ENCODE measurements at regions not wholly inside any gene's neighbourhood (a gene's known extent, or its start where the extent isn't known, plus 50 kb on each side); places are given as distances from the start of the nearest gene placed in this dataset.

GRCh38 chr1:88266051-88266450 is 418.0 kb upstream of the PKN2 start:
- DNase-seq = no peak

DNA sequence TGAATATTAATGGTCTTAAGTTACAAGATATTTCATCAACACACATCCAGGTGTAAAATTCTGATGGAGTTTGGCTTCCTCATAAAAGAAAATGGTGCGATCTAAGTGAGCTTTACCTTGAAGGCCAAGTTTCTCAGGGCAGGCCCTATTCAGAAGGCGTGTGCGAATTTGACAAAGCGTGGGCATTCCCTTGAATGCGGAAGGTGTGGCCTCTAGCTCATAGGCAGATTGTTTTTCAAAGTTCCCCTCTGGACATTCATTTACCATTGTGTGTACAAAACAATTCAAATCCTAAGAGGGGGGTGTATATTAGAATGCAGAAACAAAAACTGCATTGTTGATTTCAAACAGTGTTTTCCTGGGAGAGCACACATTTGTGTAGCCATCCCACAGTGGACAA is 411.9 kb upstream of the PKN2 start:
- TF ChIP-seq POLR2A (IDR thresholded peaks at IDR 0.05; ENCODE audit: low read length) (no peak), GATA1 (IDR thresholded peaks at IDR 0.05; ENCODE audit: low read depth, low read length) (no peak)
- no peak for DNase-seq

More at GRCh38 chr1:88266051-88266450, 418.0 kb upstream of the PKN2 start:
- TF ChIP-seq GATA1 (IDR thresholded peaks at IDR 0.05; ENCODE audit: low read depth, low read length) = no peak
- TF ChIP-seq POLR2A (IDR thresholded peaks at IDR 0.05; ENCODE audit: low read length) = no peak

- no peak for DNase-seq
Measured at GRCh38 chr1:88274431-88274830, 409.6 kb upstream of the PKN2 start.

DNA sequence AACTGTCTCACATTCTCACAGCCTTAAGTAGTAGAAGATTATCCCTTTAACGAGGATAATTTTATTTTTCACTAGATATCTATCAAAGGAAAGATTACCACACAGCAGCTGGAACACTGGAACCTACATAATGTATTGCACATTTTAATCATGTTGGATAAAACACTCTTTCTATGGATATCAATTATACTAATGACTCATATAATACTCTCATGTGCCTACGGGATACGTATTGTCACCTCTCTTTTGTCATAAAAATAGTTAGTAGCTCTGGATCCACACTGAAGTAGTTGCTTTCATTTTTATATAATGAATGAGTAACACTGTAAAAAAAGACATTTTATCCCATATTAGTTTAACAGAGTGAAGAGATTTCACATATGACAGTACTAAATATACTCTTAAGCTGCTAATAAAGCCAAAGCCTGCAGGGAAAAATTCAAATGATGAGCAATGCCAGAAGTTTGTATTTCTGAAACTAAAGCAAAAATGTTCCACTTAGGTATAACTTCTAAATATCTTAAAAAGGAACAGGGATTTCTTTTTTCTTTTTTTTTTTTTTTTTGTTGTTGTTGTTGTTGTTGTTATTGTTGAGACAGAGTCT is 408.7 kb upstream of the PKN2 start:
- TF ChIP-seq GATA1 (IDR thresholded peaks at IDR 0.05; ENCODE audit: low read depth, low read length) = no peak
- TF ChIP-seq POLR2A (IDR thresholded peaks at IDR 0.05; ENCODE audit: low read length) = no peak

More at GRCh38 chr1:88274431-88274830, 409.6 kb upstream of the PKN2 start:
- no peak for TF ChIP-seq POLR2A (IDR thresholded peaks at IDR 0.05; ENCODE audit: low read length)
- no peak for TF ChIP-seq GATA1 (IDR thresholded peaks at IDR 0.05; ENCODE audit: low read depth, low read length)

DNA sequence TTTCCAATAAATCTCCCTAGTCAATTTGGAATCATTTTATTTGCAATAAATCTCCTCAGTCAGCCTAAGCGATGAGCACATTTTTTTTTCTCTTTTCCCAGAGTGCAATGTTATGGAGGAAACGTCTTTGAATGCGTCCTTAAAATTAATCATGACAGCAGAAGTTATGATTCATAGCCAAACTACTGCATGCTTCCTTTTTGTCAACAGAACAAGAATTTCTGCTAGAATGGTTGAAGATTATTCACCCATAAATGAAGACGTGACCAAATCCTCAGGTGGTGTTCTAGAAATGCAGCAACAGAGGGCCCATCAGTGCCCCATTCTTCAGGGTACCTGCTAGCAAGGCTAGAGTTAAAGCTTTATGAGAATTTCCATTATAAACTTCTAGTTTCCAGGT is 407.9 kb upstream of the PKN2 start:
- DNase-seq = no peak
- TF ChIP-seq POLR2A (IDR thresholded peaks at IDR 0.05; ENCODE audit: low read length) (no peak), GATA1 (IDR thresholded peaks at IDR 0.05; ENCODE audit: low read depth, low read length) (no peak)

More for the DNA sequence above, 408.7 kb upstream of the PKN2 start:
- DNase-seq = no peak

- no peak for DNase-seq
- TF ChIP-seq GATA1 (IDR thresholded peaks at IDR 0.05; ENCODE audit: low read depth, low read length) (no peak), POLR2A (IDR thresholded peaks at IDR 0.05; ENCODE audit: low read length) (no peak)
Measured at GRCh38 chr1:88284066-88284465, 400.0 kb upstream of the PKN2 start.

- TF ChIP-seq GATA1 (IDR thresholded peaks at IDR 0.05; ENCODE audit: low read depth, low read length) (no peak), POLR2A (IDR thresholded peaks at IDR 0.05; ENCODE audit: low read length) (no peak)
- no peak for DNase-seq
Measured at GRCh38 chr1:88284666-88285366, 399.3 kb upstream of the PKN2 start.

DNA sequence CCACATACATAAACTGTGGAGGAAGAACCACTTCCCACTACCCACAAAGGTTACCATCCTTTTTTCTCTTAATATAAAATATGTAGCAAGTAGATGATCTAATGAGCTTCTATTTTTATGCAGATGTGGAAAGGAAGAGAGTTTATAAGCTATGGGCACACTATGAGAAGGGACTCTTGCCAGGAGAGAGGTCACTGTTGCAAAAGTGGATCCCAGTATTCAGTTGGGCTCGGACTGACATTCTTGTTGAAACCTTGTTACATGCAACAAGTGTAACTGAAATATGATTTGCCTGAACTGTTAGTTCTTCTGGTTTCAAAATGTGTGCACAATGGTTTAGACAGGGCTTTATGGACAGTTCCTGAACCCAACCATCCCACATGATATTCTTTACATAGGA is 397.4 kb upstream of the PKN2 start:
- no peak for DNase-seq
- TF ChIP-seq GATA1 (IDR thresholded peaks at IDR 0.05; ENCODE audit: low read depth, low read length) = no peak
- no peak for TF ChIP-seq POLR2A (IDR thresholded peaks at IDR 0.05; ENCODE audit: low read length)

- TF ChIP-seq POLR2A (IDR thresholded peaks at IDR 0.05; ENCODE audit: low read length) = no peak
- TF ChIP-seq GATA1 (IDR thresholded peaks at IDR 0.05; ENCODE audit: low read depth, low read length) = no peak
- no peak for DNase-seq
Measured at GRCh38 chr1:88288571-88288970, 395.5 kb upstream of the PKN2 start.

GRCh38 chr1:88289401-88290102 is 394.5 kb upstream of the PKN2 start:
- DNase-seq = no peak
- TF ChIP-seq GATA1 (IDR thresholded peaks at IDR 0.05; ENCODE audit: low read depth, low read length) (no peak), POLR2A (IDR thresholded peaks at IDR 0.05; ENCODE audit: low read length) (no peak)

DNA sequence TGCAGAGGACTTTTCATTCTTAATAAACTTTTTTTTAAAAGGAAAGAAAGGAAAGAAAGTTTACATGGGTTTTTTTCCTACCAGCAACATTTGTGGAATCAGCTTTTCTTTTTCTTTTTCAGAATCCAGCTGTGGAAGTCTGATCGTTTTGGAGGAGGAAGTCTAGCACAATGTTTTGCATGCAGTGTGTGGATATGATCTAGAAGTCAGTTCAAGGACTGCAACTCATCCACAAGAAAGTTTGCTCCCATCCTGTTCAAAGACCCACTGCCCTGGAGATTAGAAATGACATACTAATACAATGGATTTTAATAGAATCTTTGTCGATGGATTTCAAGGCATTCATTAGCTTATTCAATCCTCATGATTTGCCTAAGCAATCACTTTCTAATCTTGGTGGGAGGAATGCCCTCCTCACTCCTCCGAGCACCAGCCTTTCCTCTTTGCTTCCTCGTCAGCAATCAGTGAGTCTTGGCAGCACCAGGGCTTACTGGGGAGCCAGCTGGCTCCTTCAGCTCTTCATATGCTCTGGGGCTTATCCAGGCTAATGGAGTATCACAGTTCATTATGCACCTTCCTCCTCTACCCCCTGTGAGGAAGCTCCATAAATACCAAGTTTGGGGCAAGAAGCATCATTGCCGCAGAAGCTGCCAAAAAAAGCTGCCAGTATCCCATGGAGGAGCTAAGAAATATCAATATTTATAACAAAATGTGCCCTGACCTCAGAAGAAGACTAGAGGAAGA is 392.3 kb upstream of the PKN2 start:
- TF ChIP-seq GATA1 (IDR thresholded peaks at IDR 0.05; ENCODE audit: low read depth, low read length) = no peak
- TF ChIP-seq POLR2A (IDR thresholded peaks at IDR 0.05; ENCODE audit: low read length) = no peak

GRCh38 chr1:88293691-88294190 is 390.3 kb upstream of the PKN2 start:
- TF ChIP-seq POLR2A (IDR thresholded peaks at IDR 0.05; ENCODE audit: low read length) = no peak
- TF ChIP-seq GATA1 (IDR thresholded peaks at IDR 0.05; ENCODE audit: low read depth, low read length) = no peak
- no peak for DNase-seq

More for the DNA sequence above, 392.3 kb upstream of the PKN2 start:
- DNase-seq = no peak

DNA sequence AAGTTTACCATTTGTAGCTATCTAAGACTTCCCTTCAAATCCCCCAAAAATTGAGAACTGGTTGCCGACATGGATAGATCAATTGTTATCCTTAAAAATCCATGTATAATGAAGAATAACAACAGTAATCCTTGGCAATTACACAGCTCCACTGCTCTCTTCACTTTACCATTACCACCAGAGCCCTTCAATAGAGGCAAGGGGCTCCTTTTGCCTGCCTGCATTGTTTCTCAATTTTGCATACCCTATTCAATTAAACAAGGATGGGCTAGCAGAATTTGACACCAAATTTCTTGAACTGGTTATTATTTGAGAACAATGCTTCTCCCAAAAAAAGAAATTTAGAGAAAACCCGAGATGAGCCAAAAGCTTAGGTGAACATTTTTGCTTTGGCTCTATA is 387.8 kb upstream of the PKN2 start:
- no peak for TF ChIP-seq GATA1 (IDR thresholded peaks at IDR 0.05; ENCODE audit: low read depth, low read length)
- no peak for TF ChIP-seq POLR2A (IDR thresholded peaks at IDR 0.05; ENCODE audit: low read length)
- no peak for DNase-seq

- TF ChIP-seq POLR2A (IDR thresholded peaks at IDR 0.05; ENCODE audit: low read length) = no peak
- no peak for DNase-seq
Measured at GRCh38 chr1:88296642-88297041, 387.4 kb upstream of the PKN2 start.

Measured in erythroblast (primary cell).